Esophagus mucosa (tissue), 1 donor: ENCODE measurements at regions not wholly inside any gene's neighbourhood (a gene's known extent, or its start where the extent isn't known, plus 50 kb on each side); places are given as distances from the start of the nearest gene placed in this dataset.

Experiments used
- ATAC-seq: fragments of 200-7000 bp; cut with Tn5 transposase; one replicate; pipeline ENCODE4 v1.9.1; 2020
- donor health status: DM: yes; HTN: yes; CAD: no.

GRCh38 chr1:103854279-103854678 lies 104.6 kb downstream of the AMY1C start:
- no peak for ATAC-seq

- ATAC-seq = no peak
Observed at GRCh38 chr1:103859721-103860120, 110.0 kb downstream of the AMY1C start.

- no peak for ATAC-seq
Observed at GRCh38 chr1:103898576-103899345, 149.1 kb downstream of the AMY1C start.

- ATAC-seq = no peak
Observed at GRCh38 chr1:103900005-103900404, 150.3 kb downstream of the AMY1C start.

- no peak for ATAC-seq
Observed at GRCh38 chr1:103901072-103901471, 151.4 kb downstream of the AMY1C start.

- ATAC-seq = no peak
Observed at GRCh38 chr1:103905363-103905762, 155.7 kb downstream of the AMY1C start.

- no peak for ATAC-seq
Observed at GRCh38 chr1:103911450-103911849, 161.8 kb downstream of the AMY1C start.

GRCh38 chr1:103917795-103918194 lies 168.1 kb downstream of the AMY1C start:
- ATAC-seq = no peak

- ATAC-seq = no peak
Observed at GRCh38 chr1:103931891-103932290, 182.2 kb downstream of the AMY1C start.

- no peak for ATAC-seq
Observed at GRCh38 chr1:103937763-103938357, 188.2 kb downstream of the AMY1C start.

GRCh38 chr1:103941086-103941485 lies 191.4 kb downstream of the AMY1C start:
- ATAC-seq = no peak

GRCh38 chr1:103942029-103942428 lies 192.3 kb downstream of the AMY1C start:
- no peak for ATAC-seq

- no peak for ATAC-seq
Observed at GRCh38 chr1:103945774-103946173, 196.1 kb downstream of the AMY1C start.

GRCh38 chr1:103948526-103948925 lies 198.8 kb downstream of the AMY1C start:
- ATAC-seq = no peak

- ATAC-seq = no peak
Observed at GRCh38 chr1:103949779-103950178, 200.1 kb downstream of the AMY1C start.

- ATAC-seq = no peak
Observed at GRCh38 chr1:103953386-103953785, 203.7 kb downstream of the AMY1C start.

- ATAC-seq = no peak
Observed at GRCh38 chr1:103958699-103959098, 209.0 kb downstream of the AMY1C start.

- ATAC-seq = no peak
Observed at GRCh38 chr1:103959565-103959964, 209.9 kb downstream of the AMY1C start.

GRCh38 chr1:103960045-103960444 lies 210.3 kb downstream of the AMY1C start:
- no peak for ATAC-seq

- ATAC-seq = no peak
Observed at GRCh38 chr1:103960710-103961109, 211.0 kb downstream of the AMY1C start.

GRCh38 chr1:103986792-103987191 lies 237.1 kb downstream of the AMY1C start:
- no peak for ATAC-seq

- ATAC-seq = no peak
Observed at GRCh38 chr1:103997631-103998030, 247.9 kb downstream of the AMY1C start.

- ATAC-seq = no peak
Observed at GRCh38 chr1:104018922-104019674, 269.4 kb downstream of the AMY1C start.

GRCh38 chr1:104019675-104020049 lies 270.0 kb downstream of the AMY1C start:
- no peak for ATAC-seq
